Ishikawa (cell line): ENCODE measurements at regions not wholly inside any gene's neighbourhood (a gene's known extent, or its start where the extent isn't known, plus 50 kb on each side); places are given as distances from the start of the nearest gene placed in this dataset.

Experiments
- CEBPB ChIP-seq: IDR thresholded peaks from 2 replicates; pipeline ENCODE4 v1.6.1; 2012
- CREB1 ChIP-seq: IDR thresholded peaks from 2 replicates; pipeline ENCODE4 v1.6.1; 2012; ENCODE audit warnings: low read depth
- EGR1 ChIP-seq: IDR thresholded peaks from 2 replicates; pipeline ENCODE4 v1.6.1; 2012
- EP300 ChIP-seq: IDR thresholded peaks from 2 replicates; pipeline ENCODE4 v1.6.1; 2012; ENCODE audit warnings: borderline replicate concordance
- FOXM1 ChIP-seq: IDR thresholded peaks from 2 replicates; pipeline ENCODE4 v1.6.1; 2012; ENCODE audit warnings: low read depth, borderline replicate concordance
- NFIC ChIP-seq: IDR thresholded peaks from 2 replicates; pipeline ENCODE4 v1.6.1; 2012
- RAD21 ChIP-seq: IDR thresholded peaks from 2 replicates; pipeline ENCODE4 v1.6.1; 2012; ENCODE audit warnings: low read depth
- REST ChIP-seq: IDR thresholded peaks from 2 replicates; pipeline ENCODE4 v1.6.1; 2012; ENCODE audit warnings: low read depth, mild to moderate bottlenecking
- TAF1 ChIP-seq: IDR thresholded peaks from 2 replicates; pipeline ENCODE4 v1.6.1; 2012; ENCODE audit warnings: low read depth, mild to moderate bottlenecking
- TCF12 ChIP-seq: IDR thresholded peaks from 2 replicates; pipeline ENCODE4 v1.6.1; 2012; ENCODE audit warnings: low read depth
- TEAD4 ChIP-seq: IDR thresholded peaks from 2 replicates; pipeline ENCODE4 v1.6.1; 2012
- YY1 ChIP-seq: IDR thresholded peaks from 2 replicates; pipeline ENCODE4 v1.6.1; 2012; ENCODE audit warnings: low read depth
- ZBTB7A ChIP-seq: IDR thresholded peaks from 2 replicates; pipeline ENCODE4 v1.6.1; 2012; ENCODE audit warnings: low read depth
- TF ChIP-seq, protein P1 (sequence below): IDR thresholded peaks from 2 replicates; pipeline ENCODE4 v1.6.1; 2012
- TF ChIP-seq, protein P2 (sequence below): IDR thresholded peaks from 2 replicates; pipeline ENCODE4 v1.6.1; 2012

DNA sequence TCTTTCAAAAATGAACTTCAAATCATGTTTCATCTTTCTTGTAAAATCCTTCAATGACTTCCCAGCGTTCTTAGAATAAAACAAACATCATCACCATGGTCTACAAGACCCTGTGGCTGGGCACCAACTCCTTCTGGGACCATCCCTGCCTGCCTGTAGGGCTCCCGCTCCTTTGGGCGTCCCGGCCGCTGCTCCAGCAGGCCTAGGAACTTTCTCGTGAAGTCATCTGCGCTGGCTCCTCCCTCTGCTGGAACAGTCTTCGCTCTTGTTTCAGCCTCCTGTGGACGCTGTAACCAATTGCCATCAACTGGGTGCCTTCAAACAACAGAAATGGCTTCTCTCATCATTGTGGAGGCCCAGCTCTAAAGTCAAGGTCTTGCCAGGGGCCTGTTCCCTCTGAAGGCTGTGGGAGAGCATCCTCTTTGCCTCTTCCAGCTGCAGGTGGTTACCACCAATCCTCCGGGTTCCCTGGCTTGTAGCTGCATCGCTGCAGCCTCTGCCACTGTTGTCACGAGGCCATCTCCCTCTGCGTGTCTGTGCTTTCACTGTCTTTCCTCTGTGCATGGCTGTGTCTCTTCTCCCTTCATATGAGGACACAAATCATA is 185.5 kb upstream of the SDK2 start:
- TF ChIP-seq FOXM1 (no peak), EGR1 (no peak), NFIC (no peak), ZBTB7A (no peak), CREB1 (no peak), CEBPB (no peak)
- TF ChIP-seq, protein P1, sequence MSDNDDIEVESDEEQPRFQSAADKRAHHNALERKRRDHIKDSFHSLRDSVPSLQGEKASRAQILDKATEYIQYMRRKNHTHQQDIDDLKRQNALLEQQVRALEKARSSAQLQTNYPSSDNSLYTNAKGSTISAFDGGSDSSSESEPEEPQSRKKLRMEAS, result no peak
- TF ChIP-seq, protein P2, sequence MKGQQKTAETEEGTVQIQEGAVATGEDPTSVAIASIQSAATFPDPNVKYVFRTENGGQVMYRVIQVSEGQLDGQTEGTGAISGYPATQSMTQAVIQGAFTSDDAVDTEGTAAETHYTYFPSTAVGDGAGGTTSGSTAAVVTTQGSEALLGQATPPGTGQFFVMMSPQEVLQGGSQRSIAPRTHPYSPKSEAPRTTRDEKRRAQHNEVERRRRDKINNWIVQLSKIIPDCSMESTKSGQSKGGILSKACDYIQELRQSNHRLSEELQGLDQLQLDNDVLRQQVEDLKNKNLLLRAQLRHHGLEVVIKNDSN, result no peak

DNA sequence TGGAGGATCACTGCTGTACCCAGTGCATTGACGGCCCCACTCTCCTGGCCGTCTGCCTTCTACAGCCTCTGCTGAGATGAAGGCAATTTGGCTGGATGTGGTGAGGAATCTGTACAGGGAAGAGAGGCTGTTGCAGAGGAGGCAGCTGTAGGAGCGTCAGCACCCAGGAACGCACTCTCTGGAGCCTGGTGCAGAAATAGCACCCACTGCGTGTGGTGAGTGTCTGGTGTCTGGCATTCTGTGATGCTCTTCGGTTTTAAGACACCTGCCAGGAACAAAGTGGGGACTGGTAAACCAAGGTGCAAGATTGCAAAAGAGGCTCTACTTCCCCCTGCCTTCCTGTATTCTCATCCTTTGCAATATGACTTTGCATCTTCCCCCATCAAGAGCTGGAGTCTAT is 187.5 kb upstream of the SDK2 start:
- TF ChIP-seq YY1 (no peak), TEAD4 (no peak), CEBPB (no peak), TAF1 (no peak)

DNA sequence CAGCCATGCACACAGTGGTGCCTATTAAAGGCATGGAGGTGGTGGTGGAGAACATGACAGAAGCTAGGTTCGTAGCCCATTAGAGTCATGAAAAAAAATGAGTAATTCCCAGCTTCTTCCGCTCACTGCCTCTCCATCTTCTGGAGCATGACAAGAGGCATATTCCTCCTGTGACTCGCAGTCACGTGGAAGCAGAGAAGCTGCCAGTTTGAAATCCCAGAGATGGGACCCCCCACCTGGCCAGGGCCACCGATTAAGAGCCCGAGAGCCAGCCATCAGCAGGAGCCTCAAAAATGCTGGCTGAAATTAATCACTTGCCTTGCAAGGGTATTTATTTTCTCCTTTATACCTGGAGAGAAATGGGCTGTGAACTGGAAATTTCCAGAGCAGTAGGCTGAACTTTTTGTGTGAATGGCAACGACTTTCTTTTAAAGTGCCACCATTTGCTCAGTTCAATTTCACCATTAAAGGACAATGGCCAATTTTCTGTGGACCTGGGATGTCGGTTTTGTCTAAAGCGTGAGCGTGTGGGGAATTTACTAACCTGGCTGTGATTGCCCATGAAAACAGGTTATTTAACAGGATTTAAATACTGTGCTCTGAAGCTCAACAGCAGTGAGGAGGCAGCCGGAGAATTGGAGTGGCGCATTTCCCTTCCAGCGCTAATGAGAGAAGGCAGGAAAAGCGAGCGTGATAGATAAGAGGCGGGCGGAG is 189.7 kb upstream of the SDK2 start:
- TF ChIP-seq TCF12, result no peak
- TF ChIP-seq CEBPB, result no peak
- no peak for TF ChIP-seq YY1
- TF ChIP-seq FOXM1, result no peak
- TF ChIP-seq TEAD4, result no peak
- no peak for TF ChIP-seq CREB1
- no peak for TF ChIP-seq REST
- no peak for TF ChIP-seq NFIC
- no peak for TF ChIP-seq EP300
- TF ChIP-seq, protein P2, result no peak
- no peak for TF ChIP-seq ZBTB7A
- no peak for TF ChIP-seq TAF1
- TF ChIP-seq, protein P1, result no peak
- TF ChIP-seq RAD21, result no peak

- TF ChIP-seq TAF1 (no peak), TCF12 (no peak)
- TF ChIP-seq, protein P1, result no peak
These were observed 190.6 kb upstream of the SDK2 start for GRCh38 chr17:73834684-73835343.

GRCh38 chr17:73835605-73836004 is 191.4 kb upstream of the SDK2 start:
- TF ChIP-seq EGR1, result no peak
- no peak for TF ChIP-seq TEAD4
- TF ChIP-seq, protein P1, result no peak
- no peak for TF ChIP-seq TAF1
- no peak for TF ChIP-seq YY1
- no peak for TF ChIP-seq REST
- no peak for TF ChIP-seq ZBTB7A
- TF ChIP-seq CREB1, result no peak

GRCh38 chr17:73838815-73839214 is 194.6 kb upstream of the SDK2 start:
- TF ChIP-seq REST, result no peak
- TF ChIP-seq, protein P1, result no peak
- no peak for TF ChIP-seq YY1
- no peak for TF ChIP-seq EGR1
- no peak for TF ChIP-seq TAF1
- no peak for TF ChIP-seq NFIC
- no peak for TF ChIP-seq CREB1
- TF ChIP-seq, protein P2, result no peak
